ENCODE measurements at regions not wholly inside any gene's neighbourhood (a gene's known extent, or its start where the extent isn't known, plus 50 kb on each side); places are given as distances from the start of the nearest gene placed in this dataset.

DNA sequence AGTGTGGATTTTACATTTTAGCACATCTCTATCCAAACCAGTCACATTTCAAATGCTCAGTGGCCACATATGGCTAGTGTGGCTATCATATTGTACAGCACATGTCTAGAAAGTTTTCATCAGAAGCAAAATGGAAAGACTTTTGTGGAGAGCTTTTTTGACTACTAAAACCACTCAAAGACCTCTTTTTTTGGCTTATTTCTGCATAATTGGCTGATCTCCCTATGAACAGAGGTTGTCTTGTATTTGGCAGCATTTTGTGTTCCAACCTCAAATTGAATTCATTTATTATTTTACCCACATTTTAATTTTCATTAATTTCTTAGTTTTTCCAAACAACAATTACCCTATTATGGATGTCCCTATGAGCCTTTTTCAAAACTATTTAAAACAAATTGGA lies 395.7 kb downstream of the TLE1 start:
- TF ChIP-seq, protein P1, sequence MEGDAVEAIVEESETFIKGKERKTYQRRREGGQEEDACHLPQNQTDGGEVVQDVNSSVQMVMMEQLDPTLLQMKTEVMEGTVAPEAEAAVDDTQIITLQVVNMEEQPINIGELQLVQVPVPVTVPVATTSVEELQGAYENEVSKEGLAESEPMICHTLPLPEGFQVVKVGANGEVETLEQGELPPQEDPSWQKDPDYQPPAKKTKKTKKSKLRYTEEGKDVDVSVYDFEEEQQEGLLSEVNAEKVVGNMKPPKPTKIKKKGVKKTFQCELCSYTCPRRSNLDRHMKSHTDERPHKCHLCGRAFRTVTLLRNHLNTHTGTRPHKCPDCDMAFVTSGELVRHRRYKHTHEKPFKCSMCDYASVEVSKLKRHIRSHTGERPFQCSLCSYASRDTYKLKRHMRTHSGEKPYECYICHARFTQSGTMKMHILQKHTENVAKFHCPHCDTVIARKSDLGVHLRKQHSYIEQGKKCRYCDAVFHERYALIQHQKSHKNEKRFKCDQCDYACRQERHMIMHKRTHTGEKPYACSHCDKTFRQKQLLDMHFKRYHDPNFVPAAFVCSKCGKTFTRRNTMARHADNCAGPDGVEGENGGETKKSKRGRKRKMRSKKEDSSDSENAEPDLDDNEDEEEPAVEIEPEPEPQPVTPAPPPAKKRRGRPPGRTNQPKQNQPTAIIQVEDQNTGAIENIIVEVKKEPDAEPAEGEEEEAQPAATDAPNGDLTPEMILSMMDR (IDR thresholded peaks at IDR 0.05) = no peak
- TF ChIP-seq EZH2 (IDR thresholded peaks at IDR 0.05) = no peak

All from neural progenitor cell (in vitro differentiated cells).